K562 (cell line): ENCODE measurements at regions not wholly inside any gene's neighbourhood (a gene's known extent, or its start where the extent isn't known, plus 50 kb on each side); places are given as distances from the start of the nearest gene placed in this dataset.

Experiments
- ATF7 ChIP-seq: fragments of 450-650 bp; IDR thresholded peaks from 2 replicates; pipeline ENCODE4 v1.7.1; 2014; ENCODE audit warnings: mild to moderate bottlenecking, moderate library complexity
- BDP1 ChIP-seq: IDR thresholded peaks from 3 replicates; pipeline ENCODE4 v1.6.1; 2011; ENCODE audit not compliant: insufficient read length, insufficient read depth
- FOXA3 ChIP-seq, 2 experiments: fragments of 450-650 bp in 1 of 2; sonication (generic) in 1 of 2; formaldehyde crosslinking; IDR thresholded peaks in 1 of 2; conservative IDR thresholded peaks in 1 of 2; 2 replicates each; pipeline versions ENCODE4 v1.4.0 to v1.8.0; 2020 to 2022; ENCODE audit warnings: mild to moderate bottlenecking in 2 of 2, missing genetic modification reagents in 1 of 2
- HDAC2 ChIP-seq: fragments of 450-650 bp; IDR thresholded peaks from 2 replicates; pipeline ENCODE4 v1.6.1; 2016; ENCODE audit warnings: mild to moderate bottlenecking
- JUNB ChIP-seq: fragments of 450-650 bp; formaldehyde crosslinking; conservative IDR thresholded peaks from 2 replicates; pipeline ENCODE4 v1.4.0; 2020; ENCODE audit warnings: mild to moderate bottlenecking
- KAT8 ChIP-seq: fragments of 450-650 bp; IDR thresholded peaks from 2 replicates; pipeline ENCODE4 v1.6.1; 2016; ENCODE audit warnings: low read depth, mild to moderate bottlenecking
- NFE2 ChIP-seq: IDR thresholded peaks from 2 replicates; pipeline ENCODE4 v1.6.1; 2014; ENCODE audit warnings: antibody characterized with exemption, low read depth
- NFRKB ChIP-seq: fragments of 450-650 bp; IDR thresholded peaks from 2 replicates; pipeline ENCODE4 v1.6.1; 2016; ENCODE audit warnings: low read depth
- POLR2B ChIP-seq: fragments of 450-650 bp; IDR thresholded peaks from 2 replicates; pipeline ENCODE4 v1.6.1; 2018; ENCODE audit warnings: low read depth; ENCODE audit not compliant: partially characterized antibody
- POU5F1 ChIP-seq: fragments of 150-350 bp; IDR thresholded peaks from 2 replicates; pipeline ENCODE4 v1.6.1; 2014; ENCODE audit warnings: borderline replicate concordance, low read length, low read depth, mild to moderate bottlenecking; ENCODE audit not compliant: partially characterized antibody
- RFX5 ChIP-seq: IDR thresholded peaks from 2 replicates; pipeline ENCODE4 v1.6.1; 2011; ENCODE audit warnings: low read depth, mild to moderate bottlenecking, improper control_type of control experiment, low read length
- TAF1 ChIP-seq: IDR thresholded peaks from 2 replicates; pipeline ENCODE4 v1.6.1; 2011; ENCODE audit warnings: mild to moderate bottlenecking, low read length, moderate library complexity; ENCODE audit not compliant: insufficient read depth, control insufficient read depth, severe bottlenecking; ENCODE audit errors: extremely low read depth
- TCFL5 ChIP-seq: fragments of 250-450 bp; sonication (Bioruptor Pico); conservative IDR thresholded peaks from 2 replicates; pipeline ENCODE4 v1.6.1; 2021; ENCODE audit warnings: mild to moderate bottlenecking, moderate library complexity, matching md5 sums
- ZKSCAN3 ChIP-seq: fragments of 250-450 bp; sonication (Bioruptor Pico); IDR thresholded peaks from 2 replicates; pipeline ENCODE4 v1.4.0; 2020
- ZNF253 ChIP-seq: fragments of 250-450 bp; sonication (Bioruptor Pico); conservative IDR thresholded peaks from 2 replicates; pipeline ENCODE4 v1.6.1; 2021; ENCODE audit warnings: mild to moderate bottlenecking
- ZNF324 ChIP-seq: fragments of 250-450 bp; sonication (Bioruptor Pico); IDR thresholded peaks from 2 replicates; pipeline ENCODE4 v1.4.0; 2020; ENCODE audit warnings: mild to moderate bottlenecking
- ZNF764 ChIP-seq: fragments of 250-450 bp; sonication (Bioruptor Pico); IDR thresholded peaks from 2 replicates; pipeline ENCODE4 v1.4.0; 2020; ENCODE audit warnings: low read depth, mild to moderate bottlenecking, moderate library complexity
- TF ChIP-seq, protein P1 (sequence below): sonication (generic); formaldehyde crosslinking; IDR thresholded peaks from 2 replicates; pipeline ENCODE4 v1.8.0; 2022; ENCODE audit warnings: mild to moderate bottlenecking, missing genetic modification reagents
- TF ChIP-seq, protein P2 (sequence below): fragments of 250-450 bp; sonication (Bioruptor Pico); IDR thresholded peaks from 2 replicates; pipeline ENCODE4 v1.5.0; 2021; ENCODE audit warnings: mild to moderate bottlenecking, borderline replicate concordance
- TF ChIP-seq, protein P3 (sequence below): fragments of 250-450 bp; sonication (Bioruptor Pico); IDR thresholded peaks from 2 replicates; pipeline ENCODE4 v1.4.0; 2020; ENCODE audit warnings: mild to moderate bottlenecking, moderate library complexity
- TF ChIP-seq, protein P4 (sequence below): fragments of 200-800 bp; sonication (Bioruptor generic); IDR thresholded peaks from 2 replicates; pipeline ENCODE4 v1.6.1; 2017; ENCODE audit warnings: missing genetic modification characterization, missing compliant biosample characterization

DNA sequence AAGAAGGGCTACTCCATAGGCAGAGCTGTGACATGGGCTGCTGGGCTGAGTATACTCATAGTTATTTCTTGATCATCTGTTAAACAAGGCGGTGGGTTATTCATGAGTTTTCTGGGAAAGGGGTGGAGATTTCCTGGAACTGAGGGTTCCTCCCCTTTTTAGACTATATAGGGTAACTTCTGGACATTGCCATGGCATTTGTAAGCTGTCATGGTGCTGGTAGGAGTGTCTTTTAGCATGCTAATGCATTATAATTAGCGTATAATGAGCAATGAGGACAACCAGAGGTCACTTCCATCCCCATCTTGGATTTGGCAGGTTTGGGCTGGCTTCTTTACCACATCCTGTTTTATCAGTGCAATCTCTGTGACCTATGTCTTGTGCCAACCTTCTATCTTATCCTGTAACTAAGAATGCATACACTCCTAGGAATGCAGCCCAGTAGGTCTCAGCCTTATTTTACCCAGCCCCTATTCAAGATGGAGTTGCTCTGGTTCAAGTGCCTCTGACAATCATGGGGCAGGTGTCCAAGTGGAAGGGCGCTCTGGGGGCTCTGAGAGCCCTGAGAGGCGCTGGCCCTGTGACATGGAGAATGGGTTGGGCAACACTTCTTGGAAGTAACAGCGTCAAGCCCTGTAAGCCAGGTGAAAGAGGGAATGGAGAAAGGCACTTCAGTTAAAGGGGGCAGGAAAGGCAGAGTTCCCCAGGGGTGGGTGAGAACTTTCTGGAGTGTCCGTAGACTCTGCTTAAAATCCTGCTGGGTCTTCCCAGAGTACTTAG lies 354.2 kb upstream of the SULF2 start (continued):
- TF ChIP-seq, protein P1, sequence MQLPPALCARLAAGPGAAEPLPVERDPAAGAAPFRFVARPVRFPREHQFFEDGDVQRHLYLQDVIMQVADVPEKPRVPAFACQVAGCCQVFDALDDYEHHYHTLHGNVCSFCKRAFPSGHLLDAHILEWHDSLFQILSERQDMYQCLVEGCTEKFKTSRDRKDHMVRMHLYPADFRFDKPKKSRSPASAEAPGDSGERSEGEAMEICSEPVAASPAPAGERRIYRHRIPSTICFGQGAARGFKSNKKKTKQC (CRISPR knock-in tag) = no peak
- peak; percentile 95 for TF ChIP-seq ZKSCAN3 (CRISPR knock-in tag)
- no peak for TF ChIP-seq TAF1
- no peak for TF ChIP-seq POLR2B
- TF ChIP-seq POU5F1 = no peak
- TF ChIP-seq RFX5 = no peak
- TF ChIP-seq, protein P2, sequence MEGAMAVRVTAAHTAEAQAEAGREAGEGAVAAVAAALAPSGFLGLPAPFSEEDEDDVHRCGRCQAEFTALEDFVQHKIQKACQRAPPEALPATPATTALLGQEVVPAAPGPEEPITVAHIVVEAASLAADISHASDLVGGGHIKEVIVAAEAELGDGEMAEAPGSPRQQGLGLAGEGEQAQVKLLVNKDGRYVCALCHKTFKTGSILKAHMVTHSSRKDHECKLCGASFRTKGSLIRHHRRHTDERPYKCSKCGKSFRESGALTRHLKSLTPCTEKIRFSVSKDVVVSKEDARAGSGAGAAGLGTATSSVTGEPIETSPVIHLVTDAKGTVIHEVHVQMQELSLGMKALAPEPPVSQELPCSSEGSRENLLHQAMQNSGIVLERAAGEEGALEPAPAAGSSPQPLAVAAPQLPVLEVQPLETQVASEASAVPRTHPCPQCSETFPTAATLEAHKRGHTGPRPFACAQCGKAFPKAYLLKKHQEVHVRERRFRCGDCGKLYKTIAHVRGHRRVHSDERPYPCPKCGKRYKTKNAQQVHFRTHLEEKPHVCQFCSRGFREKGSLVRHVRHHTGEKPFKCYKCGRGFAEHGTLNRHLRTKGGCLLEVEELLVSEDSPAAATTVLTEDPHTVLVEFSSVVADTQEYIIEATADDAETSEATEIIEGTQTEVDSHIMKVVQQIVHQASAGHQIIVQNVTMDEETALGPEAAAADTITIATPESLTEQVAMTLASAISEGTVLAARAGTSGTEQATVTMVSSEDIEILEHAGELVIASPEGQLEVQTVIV (CRISPR knock-in tag) = peak; percentile 93
- no peak for TF ChIP-seq HDAC2
- peak; percentile 26; the same call in 1 of the 2 replicates for TF ChIP-seq ZNF764
- TF ChIP-seq, protein P3, sequence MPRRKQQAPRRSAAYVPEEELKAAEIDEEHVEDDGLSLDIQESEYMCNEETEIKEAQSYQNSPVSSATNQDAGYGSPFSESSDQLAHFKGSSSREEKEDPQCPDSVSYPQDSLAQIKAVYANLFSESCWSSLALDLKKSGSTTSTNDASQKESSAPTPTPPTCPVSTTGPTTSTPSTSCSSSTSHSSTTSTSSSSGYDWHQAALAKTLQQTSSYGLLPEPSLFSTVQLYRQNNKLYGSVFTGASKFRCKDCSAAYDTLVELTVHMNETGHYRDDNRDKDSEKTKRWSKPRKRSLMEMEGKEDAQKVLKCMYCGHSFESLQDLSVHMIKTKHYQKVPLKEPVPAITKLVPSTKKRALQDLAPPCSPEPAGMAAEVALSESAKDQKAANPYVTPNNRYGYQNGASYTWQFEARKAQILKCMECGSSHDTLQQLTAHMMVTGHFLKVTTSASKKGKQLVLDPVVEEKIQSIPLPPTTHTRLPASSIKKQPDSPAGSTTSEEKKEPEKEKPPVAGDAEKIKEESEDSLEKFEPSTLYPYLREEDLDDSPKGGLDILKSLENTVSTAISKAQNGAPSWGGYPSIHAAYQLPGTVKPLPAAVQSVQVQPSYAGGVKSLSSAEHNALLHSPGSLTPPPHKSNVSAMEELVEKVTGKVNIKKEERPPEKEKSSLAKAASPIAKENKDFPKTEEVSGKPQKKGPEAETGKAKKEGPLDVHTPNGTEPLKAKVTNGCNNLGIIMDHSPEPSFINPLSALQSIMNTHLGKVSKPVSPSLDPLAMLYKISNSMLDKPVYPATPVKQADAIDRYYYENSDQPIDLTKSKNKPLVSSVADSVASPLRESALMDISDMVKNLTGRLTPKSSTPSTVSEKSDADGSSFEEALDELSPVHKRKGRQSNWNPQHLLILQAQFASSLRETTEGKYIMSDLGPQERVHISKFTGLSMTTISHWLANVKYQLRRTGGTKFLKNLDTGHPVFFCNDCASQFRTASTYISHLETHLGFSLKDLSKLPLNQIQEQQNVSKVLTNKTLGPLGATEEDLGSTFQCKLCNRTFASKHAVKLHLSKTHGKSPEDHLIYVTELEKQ (CRISPR knock-in tag) = peak; percentile 99
- no peak; the same call in none of the 2 replicates for TF ChIP-seq ATF7
- TF ChIP-seq, protein P4, sequence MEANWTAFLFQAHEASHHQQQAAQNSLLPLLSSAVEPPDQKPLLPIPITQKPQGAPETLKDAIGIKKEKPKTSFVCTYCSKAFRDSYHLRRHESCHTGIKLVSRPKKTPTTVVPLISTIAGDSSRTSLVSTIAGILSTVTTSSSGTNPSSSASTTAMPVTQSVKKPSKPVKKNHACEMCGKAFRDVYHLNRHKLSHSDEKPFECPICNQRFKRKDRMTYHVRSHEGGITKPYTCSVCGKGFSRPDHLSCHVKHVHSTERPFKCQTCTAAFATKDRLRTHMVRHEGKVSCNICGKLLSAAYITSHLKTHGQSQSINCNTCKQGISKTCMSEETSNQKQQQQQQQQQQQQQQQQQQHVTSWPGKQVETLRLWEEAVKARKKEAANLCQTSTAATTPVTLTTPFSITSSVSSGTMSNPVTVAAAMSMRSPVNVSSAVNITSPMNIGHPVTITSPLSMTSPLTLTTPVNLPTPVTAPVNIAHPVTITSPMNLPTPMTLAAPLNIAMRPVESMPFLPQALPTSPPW = peak; percentile 84
- peak; percentile 98 for TF ChIP-seq TCFL5
- TF ChIP-seq NFE2 = no peak
- no peak for TF ChIP-seq NFRKB
- TF ChIP-seq BDP1 = no peak
- 0 out of 2 replicates have a peak, but pooled peaks have one; percentile 82 for TF ChIP-seq ZNF253 (CRISPR knock-in tag)
- TF ChIP-seq ZNF324 (CRISPR knock-in tag) = peak; percentile 91
- TF ChIP-seq KAT8 = no peak
- TF ChIP-seq FOXA3 (CRISPR knock-in tag; conservative IDR thresholded peaks at IDR 0.05 in 1 of 2, IDR thresholded peaks at IDR 0.05 in 1 of 2) = peak in 1 of 2 experiments; percentile 83; a peak in 2 of 4 replicates
- TF ChIP-seq JUNB (CRISPR knock-in tag) = peak; percentile 88
